ENCODE measurements at regions not wholly inside any gene's neighbourhood (a gene's known extent, or its start where the extent isn't known, plus 50 kb on each side); places are given as distances from the start of the nearest gene placed in this dataset.

GRCh38 chr21:28309596-28309995, 683.1 kb downstream of the LTN1 start:
- intact Hi-C loops (cut with DNase I, micrococcal nuclease), result no loop called here

GRCh38 chr21:28308516-28308915, 684.2 kb downstream of the LTN1 start:
- Histone ChIP-seq H3K4me1 (ENCODE audit: low read depth) (no peaks in the 10 kb centered on the region), H3K36me3 (ENCODE audit: low read depth) (no peaks in the 10 kb centered on the region), H3K9me3 (no peaks in the 10 kb centered on the region), H3K4me3 (no peak overlapping the region)
- intact Hi-C loops (cut with DNase I, micrococcal nuclease), result no loop called here
- TF ChIP-seq CTCF (IDR thresholded peaks at IDR 0.05), result no peak
- ATAC-seq (no peak), DNase-seq (no peak)

More at GRCh38 chr21:28309596-28309995, 683.1 kb downstream of the LTN1 start:
- Histone ChIP-seq H3K4me1 (ENCODE audit: low read depth) (no peaks in the 10 kb centered on the region), H3K4me3 (no peak overlapping the region), H3K36me3 (ENCODE audit: low read depth) (no peaks in the 10 kb centered on the region), H3K9me3 (no peaks in the 10 kb centered on the region)
- no peak for TF ChIP-seq CTCF (IDR thresholded peaks at IDR 0.05)
- ATAC-seq (no peak), DNase-seq (no peak)

- no peak overlapping the region for H3K4me3 ChIP-seq
- TF ChIP-seq CTCF (IDR thresholded peaks at IDR 0.05), result no peak
- H3K4me1 ChIP-seq (ENCODE audit: low read depth), result no peaks in the 10 kb centered on the region
- DNase-seq, result no peak
- H3K9me3 ChIP-seq, result no peaks in the 10 kb centered on the region
- intact Hi-C loops (cut with DNase I, micrococcal nuclease), result no loop called here
- no peaks in the 10 kb centered on the region for H3K36me3 ChIP-seq (ENCODE audit: low read depth)
- ATAC-seq, result no peak
Observed at GRCh38 chr21:28299946-28300345, 692.7 kb downstream of the LTN1 start.

- intact Hi-C loops (cut with DNase I, micrococcal nuclease), result no loop called here
- no peaks in the 10 kb centered on the region for H3K4me1 ChIP-seq (ENCODE audit: low read depth)
- DNase-seq (no peak), ATAC-seq (no peak)
- no peak for TF ChIP-seq CTCF (IDR thresholded peaks at IDR 0.05)
- no peak overlapping the region for H3K4me3 ChIP-seq
- no peaks in the 10 kb centered on the region for H3K9me3 ChIP-seq
- no peaks in the 10 kb centered on the region for H3K36me3 ChIP-seq (ENCODE audit: low read depth)
Observed at GRCh38 chr21:28298251-28298672, 694.4 kb downstream of the LTN1 start.

- ATAC-seq (no peak), DNase-seq (no peak)
- H3K4me1 ChIP-seq (ENCODE audit: low read depth), result no peaks in the 10 kb centered on the region
- intact Hi-C loops (cut with DNase I, micrococcal nuclease), result no loop called here
- H3K4me3 ChIP-seq, result no peak overlapping the region
- no peak for TF ChIP-seq CTCF (IDR thresholded peaks at IDR 0.05)
- H3K9me3 ChIP-seq, result peaks cover 11% of the 10 kb centered on the region
- H3K36me3 ChIP-seq (ENCODE audit: low read depth), result no peaks in the 10 kb centered on the region
Observed at GRCh38 chr21:28294051-28294450, 698.6 kb downstream of the LTN1 start.
